MCF 10A (cell line): ENCODE measurements at regions not wholly inside any gene's neighbourhood (a gene's known extent, or its start where the extent isn't known, plus 50 kb on each side); places are given as distances from the start of the nearest gene placed in this dataset.

Experiments
- BruUV-seq: library from RNA; stranded (reverse); fragments of 400-500 nt; replicated peaks from 2 replicates; lab custom pipeline; 2021; lab: Mats Ljungman, UMichigan
- CTCF ChIA-PET: fragments of 300-600 bp; sonication (Branson Sonifier 250); formaldehyde crosslinking; extraction: SDS; loops from one replicate; lab custom pipeline; 2021; ENCODE audit warnings: antibody characterized with exemption, inconsistent platforms; lab: Yijun Ruan, JAX
- POLR2A ChIA-PET: fragments of 300-600, 350-650 bp; sonication (Branson Sonifier 250); formaldehyde crosslinking; extraction: SDS; loops from one replicate; lab custom pipeline; 2020; ENCODE audit warnings: antibody characterized with exemption, inconsistent platforms; lab: Yijun Ruan, JAX
- DNase-seq: peaks from one replicate; pipeline ENCODE4 v3.0.0-alpha.2; 2018; ENCODE audit not compliant: unreplicated experiment
- H3K27ac Mint-ChIP-seq: one replicate; pipeline ENCODE4 v1.8.0; 2022; ENCODE audit warnings: mild to moderate bottlenecking, low read depth, mixed read lengths; ENCODE audit not compliant: unreplicated experiment
- H3K27me3 Mint-ChIP-seq: one replicate; pipeline ENCODE4 v1.8.0; 2022; ENCODE audit warnings: mixed read lengths; ENCODE audit not compliant: insufficient read depth, unreplicated experiment
- H3K36me3 Mint-ChIP-seq: one replicate; pipeline ENCODE4 v1.8.0; 2022; ENCODE audit warnings: mild to moderate bottlenecking, moderate library complexity, mixed read lengths; ENCODE audit not compliant: insufficient read depth, unreplicated experiment
- H3K4me1 Mint-ChIP-seq: one replicate; pipeline ENCODE4 v1.8.0; 2022; ENCODE audit warnings: mixed read lengths; ENCODE audit not compliant: insufficient read depth, unreplicated experiment
- H3K4me3 Mint-ChIP-seq: one replicate; pipeline ENCODE4 v1.8.0; 2022; ENCODE audit warnings: mild to moderate bottlenecking, moderate library complexity, mixed read lengths; ENCODE audit not compliant: unreplicated experiment
- H3K9me3 Mint-ChIP-seq: one replicate; pipeline ENCODE4 v1.8.0; 2022; ENCODE audit warnings: mixed read lengths; ENCODE audit not compliant: unreplicated experiment
- CTCF ChIP-seq: fragments of 200-600 bp; IDR thresholded peaks from one replicate; pipeline ENCODE4 v1.8.0; 2022; ENCODE audit warnings: antibody characterized with exemption, mild to moderate bottlenecking; ENCODE audit not compliant: unreplicated experiment
- intact Hi-C: fragments of 100-400 bp; cut with micrococcal nuclease; formaldehyde crosslinking; loops from 2 replicates; pipeline ENCODE4 v1.14.1; 2022

GRCh38 chr5:125113328-125113727 lies 366.9 kb upstream of the ZNF608 start:
- no peak overlapping the region for H3K27ac Mint-ChIP-seq
- BruUV-seq: no TSS peak
- CTCF ChIA-PET: interaction anchor here (0.5 kb wide), 1 partner anchor 136 kb away, joined by 3 read pairs; no protein-coding TSS in a partner anchor

GRCh38 chr5:125115195-125115525 lies 368.7 kb upstream of the ZNF608 start:
- Mint-ChIP-seq H3K27me3 (no peaks in the 10 kb centered on the region), H3K4me3 (no peak overlapping the region), H3K4me1 (no peaks in the 10 kb centered on the region), H3K27ac (no peak overlapping the region), H3K36me3 (no peaks in the 10 kb centered on the region), H3K9me3 (no peaks in the 10 kb centered on the region)
- POLR2A ChIA-PET: interaction anchor here (0.7 to 1.0 kb wide), 2 partner anchors 10 to 593 kb away, joined by 3 to 5 read pairs; no protein-coding TSS in a partner anchor
- intact Hi-C loops: no loop called here
- CTCF ChIA-PET: no interaction called here
- no TSS peak for BruUV-seq
- TF ChIP-seq CTCF: no peak
- DNase-seq: no peak

More at GRCh38 chr5:125113328-125113727, 366.9 kb upstream of the ZNF608 start:
- Mint-ChIP-seq H3K36me3 (no peaks in the 10 kb centered on the region), H3K4me1 (no peaks in the 10 kb centered on the region), H3K4me3 (no peak overlapping the region), H3K27me3 (no peaks in the 10 kb centered on the region), H3K9me3 (no peaks in the 10 kb centered on the region)
- intact Hi-C loops: no loop called here
- DNase-seq: no peak
- POLR2A ChIA-PET: no interaction called here
- no peak for TF ChIP-seq CTCF

- no peaks in the 10 kb centered on the region for H3K4me1 Mint-ChIP-seq
- no peak overlapping the region for H3K27ac Mint-ChIP-seq
- H3K27me3 Mint-ChIP-seq: no peaks in the 10 kb centered on the region
- DNase-seq: no peak
- no peaks in the 10 kb centered on the region for H3K9me3 Mint-ChIP-seq
- no peak for TF ChIP-seq CTCF
- ChIA-PET CTCF (no interaction called here), POLR2A (no interaction called here)
- H3K36me3 Mint-ChIP-seq: no peaks in the 10 kb centered on the region
- intact Hi-C loops: no loop called here
- BruUV-seq: no TSS peak
- H3K4me3 Mint-ChIP-seq: no peak overlapping the region
These were observed 371.1 kb upstream of the ZNF608 start for GRCh38 chr5:125117566-125117965.

DNA sequence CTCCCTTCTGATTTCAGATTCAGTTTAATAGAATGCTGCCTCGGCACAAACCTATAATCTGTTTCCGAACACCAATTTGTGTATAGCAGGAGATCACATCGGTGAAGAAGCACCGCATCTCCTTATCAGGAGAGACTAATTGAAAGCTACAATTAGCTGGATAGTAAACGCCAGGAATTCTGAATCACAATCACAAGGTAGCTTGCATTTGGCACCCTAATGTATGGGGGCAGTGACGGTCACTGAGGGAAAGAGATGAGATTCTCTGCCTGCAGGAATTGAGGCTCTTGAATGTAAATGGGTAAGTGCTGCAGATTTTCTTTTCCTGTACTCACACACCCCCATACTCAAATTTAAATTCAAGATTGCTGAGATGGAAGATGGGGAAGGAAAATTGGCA lies 373.6 kb upstream of the ZNF608 start:
- Mint-ChIP-seq H3K27ac (no peak overlapping the region), H3K27me3 (no peaks in the 10 kb centered on the region), H3K36me3 (no peaks in the 10 kb centered on the region), H3K4me3 (no peak overlapping the region), H3K4me1 (no peaks in the 10 kb centered on the region), H3K9me3 (no peaks in the 10 kb centered on the region)
- CTCF ChIA-PET: no interaction called here
- POLR2A ChIA-PET: no interaction called here
- no peak for DNase-seq
- TF ChIP-seq CTCF: no peak
- no TSS peak for BruUV-seq
- intact Hi-C loops: no loop called here
